PC-3 (cell line): ENCODE measurements at regions not wholly inside any gene's neighbourhood (a gene's known extent, or its start where the extent isn't known, plus 50 kb on each side); places are given as distances from the start of the nearest gene placed in this dataset.

Experiments used
- ATAC-seq: fragments of 200-7000 bp; cut with Tn5 transposase; 2 replicates; pipeline ENCODE4 v1.9.1; 2020; ENCODE audit warnings: mild to moderate bottlenecking, moderate library complexity
- BruUV-seq: library from RNA; stranded (reverse); fragments of 400-500 nt; replicated peaks from 2 replicates; lab custom pipeline; 2021; lab: Mats Ljungman, UMichigan
- CTCF ChIA-PET: fragments of 300-600 bp; sonication (Branson Sonifier 250); formaldehyde crosslinking; loops from one replicate; lab custom pipeline; 2022; ENCODE audit warnings: antibody characterized with exemption; lab: Charles Lee
- POLR2A ChIA-PET: fragments of 300-600 bp; sonication (Branson Sonifier 250); formaldehyde crosslinking; loops from one replicate; lab custom pipeline; 2022; ENCODE audit warnings: antibody characterized with exemption; ENCODE audit not compliant: unreplicated experiment; lab: Charles Lee
- DNase-seq: peaks from one replicate; pipeline ENCODE4 v3.0.0-alpha.2; 2015
- H2AFZ ChIP-seq: fragments of 300-600 bp; sonication (generic); 2 replicates; pipeline ENCODE4 v1.6.0; 2016; ENCODE audit warnings: antibody characterized with exemption, low read length
- H3F3A ChIP-seq: fragments of 300-600 bp; sonication (generic); one replicate; pipeline ENCODE4 v1.6.0; 2017; ENCODE audit warnings: antibody characterized with exemption, low read length, control low read depth, mild to moderate bottlenecking; ENCODE audit not compliant: unreplicated experiment
- H3K27ac ChIP-seq: fragments of 300-600 bp; sonication (generic); 2 replicates; pipeline ENCODE4 v1.5.1; 2016; ENCODE audit warnings: mild to moderate bottlenecking, low read length
- H3K27me3 ChIP-seq: fragments of 300-600 bp; sonication (generic); 2 replicates; pipeline ENCODE4 v1.6.1; 2016; ENCODE audit warnings: low read length, mixed read lengths
- H3K36me3 ChIP-seq: fragments of 300-600 bp; sonication (generic); 2 replicates; pipeline ENCODE4 v1.6.1; 2016; ENCODE audit warnings: low read depth, mixed run types, low read length, mixed read lengths
- H3K4me1 ChIP-seq: fragments of 300-600 bp; sonication (generic); 2 replicates; pipeline ENCODE4 v1.5.1; 2016; ENCODE audit warnings: low read length; ENCODE audit not compliant: insufficient read depth
- H3K4me2 ChIP-seq: fragments of 300-600 bp; sonication (generic); 2 replicates; pipeline ENCODE4 v1.6.0; 2016; ENCODE audit warnings: low read length
- H3K4me3 ChIP-seq: fragments of 300-600 bp; sonication (generic); 2 replicates; pipeline ENCODE4 v1.5.1; 2016; ENCODE audit warnings: mild to moderate bottlenecking, low read length, mixed read lengths
- H3K79me2 ChIP-seq: fragments of 300-600 bp; sonication (generic); 2 replicates; pipeline ENCODE4 v1.6.1; 2017; ENCODE audit warnings: low read length, mixed read lengths
- H3K9ac ChIP-seq: fragments of 300-600 bp; sonication (generic); 2 replicates; pipeline ENCODE4 v1.6.0; 2016; ENCODE audit warnings: mild to moderate bottlenecking, low read length
- H3K9me2 ChIP-seq: fragments of 300-600 bp; sonication (generic); replicated peaks from 2 replicates; pipeline ENCODE4 v1.6.1; 2016; ENCODE audit warnings: mixed run types, low read length, mixed read lengths
- H3K9me3 ChIP-seq: fragments of 300-600 bp; sonication (generic); 2 replicates; pipeline ENCODE4 v1.6.1; 2016; ENCODE audit warnings: low read length, mixed read lengths
- H4K20me1 ChIP-seq: fragments of 300-600 bp; sonication (generic); 2 replicates; pipeline ENCODE4 v1.6.1; 2016; ENCODE audit warnings: low read length, mixed read lengths
- EZH2 ChIP-seq: fragments of 300-600 bp; sonication (generic); IDR thresholded peaks from one replicate; pipeline ENCODE4 v1.6.1; 2017; ENCODE audit warnings: antibody characterized with exemption, mild to moderate bottlenecking, low read length; ENCODE audit not compliant: unreplicated experiment
- EZH2phosphoT487 ChIP-seq: fragments of 300-600 bp; sonication (generic); IDR thresholded peaks from 2 replicates; pipeline ENCODE4 v1.6.1; 2018; ENCODE audit warnings: mild to moderate bottlenecking, antibody characterized with exemption, low read length, borderline replicate concordance
- intact Hi-C: fragments of 100-400 bp; cut with micrococcal nuclease; formaldehyde crosslinking; loops from 2 replicates; pipeline ENCODE4 v1.9.0; 2023
- TF ChIP-seq, protein P1 (sequence below): fragments of 300-600 bp; sonication (generic); conservative IDR thresholded peaks from 2 replicates; pipeline ENCODE4 v1.5.1; 2017; ENCODE audit warnings: antibody characterized with exemption, low read depth, mild to moderate bottlenecking, low read length

DNA sequence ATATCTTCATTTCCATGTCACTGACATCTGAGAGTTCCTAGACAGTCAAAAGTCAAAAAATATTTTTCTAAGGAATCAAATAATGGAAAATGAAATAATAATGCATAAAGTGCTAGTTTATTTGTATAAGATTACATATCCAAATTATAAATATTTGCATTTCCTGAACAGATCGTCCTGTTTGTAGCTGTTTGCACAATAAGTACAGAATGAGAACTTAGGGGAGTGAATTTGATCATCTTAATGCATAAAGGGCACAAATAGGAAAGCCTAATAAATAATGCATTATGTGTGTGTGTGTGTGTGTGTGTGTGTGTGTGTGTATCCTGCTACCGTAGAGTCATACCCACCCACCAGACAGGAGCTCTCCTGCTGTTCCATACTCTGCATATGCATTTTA is 521.0 kb upstream of the EPHA7 start:
- Histone ChIP-seq H3F3A (no peaks in the 10 kb centered on the region), H4K20me1 (no peaks in the 10 kb centered on the region), H3K27ac (no peak overlapping the region), H3K4me1 (no peaks in the 10 kb centered on the region), H3K4me3 (no peak overlapping the region), H3K9me3 (no peaks in the 10 kb centered on the region), H2AFZ (no peak overlapping the region), H3K9me2 (no peaks in the 10 kb centered on the region), H3K36me3 (no peaks in the 10 kb centered on the region), H3K9ac (no peak overlapping the region), H3K79me2 (no peaks in the 10 kb centered on the region), H3K4me2 (no peak overlapping the region), H3K27me3 (no peaks in the 10 kb centered on the region)
- CTCF ChIA-PET: no interaction called here
- no TSS peak for BruUV-seq
- DNase-seq: no peak
- ATAC-seq: no peak
- TF ChIP-seq, protein P1, sequence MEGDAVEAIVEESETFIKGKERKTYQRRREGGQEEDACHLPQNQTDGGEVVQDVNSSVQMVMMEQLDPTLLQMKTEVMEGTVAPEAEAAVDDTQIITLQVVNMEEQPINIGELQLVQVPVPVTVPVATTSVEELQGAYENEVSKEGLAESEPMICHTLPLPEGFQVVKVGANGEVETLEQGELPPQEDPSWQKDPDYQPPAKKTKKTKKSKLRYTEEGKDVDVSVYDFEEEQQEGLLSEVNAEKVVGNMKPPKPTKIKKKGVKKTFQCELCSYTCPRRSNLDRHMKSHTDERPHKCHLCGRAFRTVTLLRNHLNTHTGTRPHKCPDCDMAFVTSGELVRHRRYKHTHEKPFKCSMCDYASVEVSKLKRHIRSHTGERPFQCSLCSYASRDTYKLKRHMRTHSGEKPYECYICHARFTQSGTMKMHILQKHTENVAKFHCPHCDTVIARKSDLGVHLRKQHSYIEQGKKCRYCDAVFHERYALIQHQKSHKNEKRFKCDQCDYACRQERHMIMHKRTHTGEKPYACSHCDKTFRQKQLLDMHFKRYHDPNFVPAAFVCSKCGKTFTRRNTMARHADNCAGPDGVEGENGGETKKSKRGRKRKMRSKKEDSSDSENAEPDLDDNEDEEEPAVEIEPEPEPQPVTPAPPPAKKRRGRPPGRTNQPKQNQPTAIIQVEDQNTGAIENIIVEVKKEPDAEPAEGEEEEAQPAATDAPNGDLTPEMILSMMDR: no peak
- TF ChIP-seq EZH2 (no peak), EZH2phosphoT487 (no peak)
- POLR2A ChIA-PET: no interaction called here
- intact Hi-C loops: no loop called here

DNA sequence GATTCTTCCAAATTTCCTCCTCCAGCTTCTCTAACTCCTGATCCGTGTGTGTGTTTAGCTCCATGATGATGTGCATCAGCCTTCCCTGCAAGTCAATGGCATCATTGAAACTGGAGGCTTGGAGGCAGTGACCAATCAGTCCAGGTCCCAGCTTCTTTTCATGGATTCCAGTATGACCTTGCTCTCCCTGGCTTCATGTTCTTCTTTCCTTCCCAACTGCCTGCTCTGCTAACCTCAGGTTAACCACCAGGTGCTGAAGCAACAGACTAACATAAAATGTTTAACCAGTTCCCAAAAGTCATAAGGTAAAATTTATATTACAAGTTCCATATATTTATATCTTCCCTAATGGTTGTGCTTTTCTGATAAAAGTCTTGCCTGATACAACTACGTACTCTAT is 512.8 kb upstream of the EPHA7 start:
- Histone ChIP-seq H3K9me3 (no peaks in the 10 kb centered on the region), H3F3A (no peaks in the 10 kb centered on the region), H2AFZ (no peak overlapping the region), H3K4me1 (no peaks in the 10 kb centered on the region), H3K4me3 (no peak overlapping the region), H3K9me2 (no peaks in the 10 kb centered on the region), H4K20me1 (no peaks in the 10 kb centered on the region), H3K36me3 (no peaks in the 10 kb centered on the region), H3K27me3 (no peaks in the 10 kb centered on the region), H3K79me2 (no peaks in the 10 kb centered on the region), H3K4me2 (no peak overlapping the region), H3K9ac (no peak overlapping the region), H3K27ac (no peak overlapping the region)
- ChIA-PET POLR2A (no interaction called here), CTCF (no interaction called here)
- intact Hi-C loops: no loop called here
- ATAC-seq: no peak
- DNase-seq: no peak
- TF ChIP-seq, protein P1: no peak
- TF ChIP-seq EZH2 (no peak), EZH2phosphoT487 (no peak)
- no TSS peak for BruUV-seq

DNA sequence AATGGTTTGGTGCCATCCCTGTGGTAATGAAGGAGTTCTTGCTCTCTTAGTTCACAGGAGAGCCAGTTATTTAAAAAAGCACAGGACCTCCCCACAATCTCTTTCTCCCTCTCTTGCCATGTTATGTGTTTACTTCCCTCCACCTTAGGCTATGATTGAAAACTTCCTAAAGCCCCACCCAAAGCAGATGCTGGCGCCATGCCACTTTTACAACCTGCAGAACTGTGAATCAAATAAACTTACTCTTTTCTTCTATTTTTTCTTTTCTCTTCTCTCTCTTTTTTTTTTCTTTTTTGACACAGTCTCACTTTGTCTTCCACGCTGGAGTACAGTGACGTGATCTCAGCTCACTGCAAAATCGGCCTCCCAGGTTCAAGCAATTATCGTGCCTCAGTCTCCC is 508.4 kb upstream of the EPHA7 start:
- Histone ChIP-seq H3K9ac (no peak overlapping the region), H3F3A (no peaks in the 10 kb centered on the region), H4K20me1 (no peaks in the 10 kb centered on the region), H3K4me3 (no peak overlapping the region), H3K9me3 (no peaks in the 10 kb centered on the region), H3K4me2 (no peak overlapping the region), H3K27me3 (no peaks in the 10 kb centered on the region), H2AFZ (peak overlapping the region; percentile 37; the same call in 1 of the 2 replicates), H3K79me2 (no peaks in the 10 kb centered on the region), H3K4me1 (no peaks in the 10 kb centered on the region), H3K9me2 (no peaks in the 10 kb centered on the region), H3K27ac (no peak overlapping the region), H3K36me3 (no peaks in the 10 kb centered on the region)
- no peak for ATAC-seq
- no TSS peak for BruUV-seq
- TF ChIP-seq, protein P1: no peak
- TF ChIP-seq EZH2phosphoT487 (no peak), EZH2 (no peak)
- ChIA-PET CTCF (no interaction called here), POLR2A (no interaction called here)
- no peak for DNase-seq
- intact Hi-C loops: no loop called here
